ENCODE measurements at regions not wholly inside any gene's neighbourhood (a gene's known extent, or its start where the extent isn't known, plus 50 kb on each side); places are given as distances from the start of the nearest gene placed in this dataset.
"Not testable (repeated sequence)": the region's sequence is repeated elsewhere in the genome, so short reads cannot be mapped to it uniquely, and the experiment has no call there.

GRCh38 chr13:95388420-95389079 lies 87.3 kb upstream of the ABCC4 start:
- DNase-seq (ENCODE audit: low spot score), result no peak

GRCh38 chr13:95391362-95391761 lies 90.1 kb upstream of the ABCC4 start:
- no peak for DNase-seq (ENCODE audit: low spot score)

GRCh38 chr13:95391785-95392184 lies 90.5 kb upstream of the ABCC4 start:
- DNase-seq (ENCODE audit: low spot score), result no peak

GRCh38 chr13:95392597-95392996 lies 91.3 kb upstream of the ABCC4 start:
- DNase-seq (ENCODE audit: low spot score), result no peak

- DNase-seq (ENCODE audit: low spot score), result no peak
These were observed 102.3 kb upstream of the ABCC4 start for GRCh38 chr13:95403349-95404140.

GRCh38 chr13:95404141-95404882 lies 103.1 kb upstream of the ABCC4 start:
- DNase-seq (ENCODE audit: low spot score), result peak; percentile 79

- no peak for DNase-seq (ENCODE audit: low spot score)
These were observed 104.9 kb upstream of the ABCC4 start for GRCh38 chr13:95406176-95406575.

- no peak for DNase-seq (ENCODE audit: low spot score)
These were observed 110.3 kb upstream of the ABCC4 start for GRCh38 chr13:95411428-95412040.

- no peak for DNase-seq (ENCODE audit: low spot score)
These were observed 117.7 kb upstream of the ABCC4 start for GRCh38 chr13:95418946-95419345.

GRCh38 chr13:95420501-95420900 lies 119.2 kb upstream of the ABCC4 start:
- no peak for DNase-seq (ENCODE audit: low spot score)

GRCh38 chr13:95426631-95427030 lies 125.4 kb upstream of the ABCC4 start:
- no peak for DNase-seq (ENCODE audit: low spot score)

- not testable (repeated sequence) for DNase-seq (ENCODE audit: low spot score)
These were observed 122.0 kb upstream of the CLDN10 start for GRCh38 chr13:95430525-95430924.

- no peak for DNase-seq (ENCODE audit: low spot score)
These were observed 120.4 kb upstream of the CLDN10 start for GRCh38 chr13:95432141-95432540.

- DNase-seq (ENCODE audit: low spot score), result no peak
These were observed 119.0 kb upstream of the CLDN10 start for GRCh38 chr13:95433537-95433936.

GRCh38 chr13:95434111-95434510 lies 118.4 kb upstream of the CLDN10 start:
- DNase-seq (ENCODE audit: low spot score), result no peak

GRCh38 chr13:95437561-95437960 lies 115.0 kb upstream of the CLDN10 start:
- DNase-seq (ENCODE audit: low spot score), result no peak

- no peak for DNase-seq (ENCODE audit: low spot score)
These were observed 114.2 kb upstream of the CLDN10 start for GRCh38 chr13:95438297-95438696.

GRCh38 chr13:95440441-95441088 lies 112.0 kb upstream of the CLDN10 start:
- DNase-seq (ENCODE audit: low spot score), result no peak

- no peak for DNase-seq (ENCODE audit: low spot score)
These were observed 111.2 kb upstream of the CLDN10 start for GRCh38 chr13:95441326-95441725.

GRCh38 chr13:95444006-95444730 lies 108.4 kb upstream of the CLDN10 start:
- no peak for DNase-seq (ENCODE audit: low spot score)

- no peak for DNase-seq (ENCODE audit: low spot score)
These were observed 107.4 kb upstream of the CLDN10 start for GRCh38 chr13:95445131-95445530.
